NCI-H187 (cell line): ENCODE measurements at regions not wholly inside any gene's neighbourhood (a gene's known extent, or its start where the extent isn't known, plus 50 kb on each side); places are given as distances from the start of the nearest gene placed in this dataset.

ENCODE experiments used
- DNase-seq, 2 experiments: peaks; one replicate each; lab custom pipeline; 2025; lab: John Stamatoyannopoulos, UW

GRCh38 chr18:24627644-24628315 lies 167.3 kb downstream of the HRH4 start:
- no peak for DNase-seq

- DNase-seq: no peak
Observed at GRCh38 chr18:24628326-24628725, 167.9 kb downstream of the HRH4 start.

GRCh38 chr18:24629921-24630320 lies 169.5 kb downstream of the HRH4 start:
- no peak for DNase-seq

GRCh38 chr18:24630346-24630880 lies 170.0 kb downstream of the HRH4 start:
- DNase-seq: peak in 1 of 2 experiments; percentile 24

GRCh38 chr18:24631243-24632025 lies 171.0 kb downstream of the HRH4 start:
- DNase-seq: no peak

- DNase-seq: no peak
Observed at GRCh38 chr18:24632158-24632988, 171.9 kb downstream of the HRH4 start.

GRCh38 chr18:24633121-24633520 lies 172.7 kb downstream of the HRH4 start:
- DNase-seq: no peak

GRCh38 chr18:24649571-24649970 lies 189.1 kb downstream of the HRH4 start:
- DNase-seq: no peak

GRCh38 chr18:24651434-24651833 lies 191.0 kb downstream of the HRH4 start:
- DNase-seq: no peak

- DNase-seq: no peak
Observed at GRCh38 chr18:24656050-24656449, 195.6 kb downstream of the HRH4 start.

GRCh38 chr18:24656551-24657443 lies 196.4 kb downstream of the HRH4 start:
- no peak for DNase-seq

GRCh38 chr18:24657444-24657842 lies 197.0 kb downstream of the HRH4 start:
- DNase-seq: no peak

GRCh38 chr18:24658302-24658701 lies 197.9 kb downstream of the HRH4 start:
- DNase-seq: no peak

GRCh38 chr18:24659827-24660720 lies 199.6 kb downstream of the HRH4 start:
- DNase-seq: no peak

- DNase-seq: no peak
Observed at GRCh38 chr18:24660956-24661355, 200.5 kb downstream of the HRH4 start.

- no peak for DNase-seq
Observed at GRCh38 chr18:24662412-24662821, 202.0 kb downstream of the HRH4 start.

- no peak for DNase-seq
Observed at GRCh38 chr18:24663026-24663425, 202.6 kb downstream of the HRH4 start.

GRCh38 chr18:24669015-24669414 lies 208.6 kb downstream of the HRH4 start:
- no peak for DNase-seq

GRCh38 chr18:24669502-24669901 lies 209.1 kb downstream of the HRH4 start:
- DNase-seq: no peak
